ENCODE measurements at regions not wholly inside any gene's neighbourhood (a gene's known extent, or its start where the extent isn't known, plus 50 kb on each side); places are given as distances from the start of the nearest gene placed in this dataset.

GRCh38 chr6:104413767-104414166 lies 446.0 kb downstream of the HACE1 start:
- Histone ChIP-seq H4K5ac (ENCODE audit: insufficient read length, low read depth, low read length) (no peak overlapping the region), H4K20me1 (replicated peaks in 1 of 2; ENCODE audit: control insufficient read depth in 1 of 2, insufficient read depth in 2 of 2, low read length in 2 of 2) (no peaks in the 10 kb centered on the region), H3K4me1 (replicated peaks in 1 of 4; ENCODE audit: control insufficient read depth in 3 of 4, insufficient read depth in 4 of 4, low read length in 3 of 4) (no peaks in the 10 kb centered on the region), H3K79me1 (ENCODE audit: low read depth, low read length) (no peaks in the 10 kb centered on the region), H3K23me2 (ENCODE audit: low read depth, low read length) (no peaks in the 10 kb centered on the region), H2AFZ (ENCODE audit: low read length) (no peak overlapping the region; the same call in 1 of the 2 replicates), H2BK12ac (ENCODE audit: low read depth, low read length) (no peak overlapping the region), H3K56ac (replicated peaks; ENCODE audit: insufficient read length, low read depth, low read length) (no peak overlapping the region), H3K79me2 (ENCODE audit: control insufficient read depth in 1 of 2, insufficient read depth in 2 of 2, low read length in 2 of 2) (no peaks in the 10 kb centered on the region), H4K91ac (replicated peaks; ENCODE audit: insufficient read length, low read length) (no peak overlapping the region), H3K23ac (ENCODE audit: insufficient read length) (no peak overlapping the region), H3K4ac (replicated peaks; ENCODE audit: insufficient read length, low read depth, low read length) (no peak overlapping the region), H3K4me2 (ENCODE audit: insufficient read depth in 1 of 2, low read depth in 2 of 2, low read length in 2 of 2) (no peak overlapping the region), H3K9me3 (ENCODE audit: insufficient read depth in 2 of 2, low read depth in 1 of 2, low read length in 1 of 2) (no peaks in the 10 kb centered on the region), H3K14ac (ENCODE audit: insufficient read length) (no peak overlapping the region), H3K9ac (replicated peaks in 1 of 4; ENCODE audit: extremely low read depth in 1 of 4, low read depth in 3 of 4, low read length in 3 of 4) (no peak overlapping the region), H2BK20ac (ENCODE audit: low read length) (no peak overlapping the region), H2BK5ac (ENCODE audit: low read depth, low read length) (no peak overlapping the region), H2BK15ac (ENCODE audit: low read length) (no peak overlapping the region), H3K27me3 (replicated peaks in 1 of 4; ENCODE audit: control insufficient read depth in 3 of 4, extremely low read depth in 1 of 4, insufficient read depth in 3 of 4, low read length in 3 of 4) (no peaks in the 10 kb centered on the region), H2AK5ac (ENCODE audit: low read depth, low read length) (no peak overlapping the region), H3K4me3 (ENCODE audit: extremely low read depth in 1 of 4, insufficient read depth in 2 of 4, low read depth in 3 of 4, low read length in 4 of 4) (no peak overlapping the region), H4K8ac (ENCODE audit: extremely low read depth, insufficient read depth, low read length) (no peak overlapping the region), H2BK120ac (replicated peaks; ENCODE audit: low read depth, low read length) (no peak overlapping the region), H3K27ac (ENCODE audit: low read depth, low read length) (no peak overlapping the region), H3K18ac (ENCODE audit: extremely low read depth, low read length) (no peak overlapping the region), H3K36me3 (ENCODE audit: control insufficient read depth in 2 of 4, insufficient read depth in 4 of 4, low read length in 3 of 4) (no peaks in the 10 kb centered on the region; a peak in 2 of 8 replicates)
- FAIRE-seq (no peak), DNase-seq (ENCODE audit: low read depth in 1 of 2, low spot score in 2 of 2) (no peak)
- POLR2A ChIA-PET (ENCODE audit: partially characterized antibody): no interaction called here
- 88% methylated on average over 3 of the region's 3 CpGs; no CpG with 5 or more reads in 1 of the 2 experiments for WGBS, 2 experiments (ENCODE audit: extremely low coverage in 1 of 2, insufficient coverage in 1 of 2, insufficient read length in 1 of 2, insufficient replicate concordance in 2 of 2, low coverage in 1 of 2, low lambda C conversion rate in 2 of 2, missing lambda C conversion rate in 1 of 2)
- CTCF ChIA-PET (ENCODE audit: partially characterized antibody): interaction anchor here (1.1 kb wide), 1 partner anchor 472 kb away, joined by 3 read pairs; no protein-coding TSS in a partner anchor
- TF ChIP-seq SP1 (IDR thresholded peaks at IDR 0.05; ENCODE audit: low read depth, low read length) (no peak), SIX5 (IDR thresholded peaks at IDR 0.05; ENCODE audit: low read depth, low read length) (no peak), FOSL1 (IDR thresholded peaks at IDR 0.05; ENCODE audit: insufficient read depth, low read depth, low read length) (no peak), CTBP2 (IDR thresholded peaks at IDR 0.05; ENCODE audit: borderline replicate concordance, insufficient read depth, insufficient read length, low read length) (no peak), CBX8 (IDR thresholded peaks at IDR 0.05; ENCODE audit: borderline replicate concordance, low read depth, low read length) (no peak), USF2 (IDR thresholded peaks at IDR 0.05; ENCODE audit: low read length) (no peak), CHD1 (IDR thresholded peaks at IDR 0.05; ENCODE audit: low read depth, low read length) (no peak), POLR2A (IDR thresholded peaks at IDR 0.05; ENCODE audit: control extremely low read depth in 1 of 2, low read depth in 2 of 2, low read length in 2 of 2) (no peak), YY1 (IDR thresholded peaks at IDR 0.05; ENCODE audit: low read depth, low read length) (no peak), SIN3A (conservative IDR thresholded peaks at IDR 0.05 in 1 of 2, IDR thresholded peaks at IDR 0.05 in 1 of 2; ENCODE audit: low read depth in 1 of 2, low read length in 2 of 2) (no peak), MAFK (IDR thresholded peaks at IDR 0.05; ENCODE audit: low read depth, low read length) (no peak), CHD2 (IDR thresholded peaks at IDR 0.05; ENCODE audit: low read length) (no peak), KDM5A (IDR thresholded peaks at IDR 0.05; ENCODE audit: low read length) (no peak)

All from H1 (cell line).